22Rv1 (cell line): ENCODE measurements at regions not wholly inside any gene's neighbourhood (a gene's known extent, or its start where the extent isn't known, plus 50 kb on each side); places are given as distances from the start of the nearest gene placed in this dataset.

Experiments used
- H3K27ac ChIP-seq: fragments of 450-650 bp; 2 replicates; pipeline ENCODE4 v1.5.1; 2017
- ZFX ChIP-seq: fragments of 450-650 bp; IDR thresholded peaks from 2 replicates; pipeline ENCODE4 v1.6.1; 2017; ENCODE audit warnings: antibody characterized with exemption, borderline replicate concordance
- TF ChIP-seq, protein P1 (sequence below): fragments of 450-650 bp; IDR thresholded peaks from 2 replicates; pipeline ENCODE4 v1.5.1; 2017; ENCODE audit warnings: mild to moderate bottlenecking

DNA sequence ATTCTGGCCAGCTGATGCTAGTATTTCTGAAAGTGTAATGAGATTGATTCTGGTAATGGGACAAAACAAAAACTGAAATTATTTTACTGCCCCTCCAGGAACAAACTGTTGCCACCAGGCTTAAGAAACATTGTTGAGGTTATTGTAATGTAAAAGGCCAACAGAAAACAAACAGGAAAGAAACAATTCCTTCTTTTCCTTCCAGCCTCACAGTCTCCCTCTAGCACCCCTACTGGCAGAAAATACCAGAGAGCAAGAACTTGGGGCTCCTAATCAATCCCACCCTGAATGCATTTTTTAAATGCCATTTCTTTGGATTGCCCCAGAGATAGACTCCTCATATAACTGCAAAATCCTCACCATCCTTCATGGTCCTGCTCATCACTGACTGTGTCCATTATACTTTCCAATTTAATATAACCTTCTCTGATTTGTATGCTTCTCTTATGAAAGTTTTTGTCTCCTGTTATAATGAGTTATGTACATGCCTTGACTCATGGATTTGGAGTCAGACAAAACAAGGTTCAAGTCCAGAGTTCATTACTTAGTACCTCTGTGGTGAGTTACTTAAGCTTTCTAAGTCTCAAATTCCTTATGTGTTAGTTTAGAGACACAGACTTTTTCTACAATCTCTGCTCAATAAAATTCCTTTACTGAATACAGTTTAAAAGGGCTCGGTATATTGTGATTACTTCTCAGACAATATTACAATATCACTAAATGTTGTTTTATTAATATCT is 157.9 kb upstream of the FBN2 start:
- TF ChIP-seq, protein P1, sequence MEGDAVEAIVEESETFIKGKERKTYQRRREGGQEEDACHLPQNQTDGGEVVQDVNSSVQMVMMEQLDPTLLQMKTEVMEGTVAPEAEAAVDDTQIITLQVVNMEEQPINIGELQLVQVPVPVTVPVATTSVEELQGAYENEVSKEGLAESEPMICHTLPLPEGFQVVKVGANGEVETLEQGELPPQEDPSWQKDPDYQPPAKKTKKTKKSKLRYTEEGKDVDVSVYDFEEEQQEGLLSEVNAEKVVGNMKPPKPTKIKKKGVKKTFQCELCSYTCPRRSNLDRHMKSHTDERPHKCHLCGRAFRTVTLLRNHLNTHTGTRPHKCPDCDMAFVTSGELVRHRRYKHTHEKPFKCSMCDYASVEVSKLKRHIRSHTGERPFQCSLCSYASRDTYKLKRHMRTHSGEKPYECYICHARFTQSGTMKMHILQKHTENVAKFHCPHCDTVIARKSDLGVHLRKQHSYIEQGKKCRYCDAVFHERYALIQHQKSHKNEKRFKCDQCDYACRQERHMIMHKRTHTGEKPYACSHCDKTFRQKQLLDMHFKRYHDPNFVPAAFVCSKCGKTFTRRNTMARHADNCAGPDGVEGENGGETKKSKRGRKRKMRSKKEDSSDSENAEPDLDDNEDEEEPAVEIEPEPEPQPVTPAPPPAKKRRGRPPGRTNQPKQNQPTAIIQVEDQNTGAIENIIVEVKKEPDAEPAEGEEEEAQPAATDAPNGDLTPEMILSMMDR: peak; percentile 50
- TF ChIP-seq ZFX: no peak

DNA sequence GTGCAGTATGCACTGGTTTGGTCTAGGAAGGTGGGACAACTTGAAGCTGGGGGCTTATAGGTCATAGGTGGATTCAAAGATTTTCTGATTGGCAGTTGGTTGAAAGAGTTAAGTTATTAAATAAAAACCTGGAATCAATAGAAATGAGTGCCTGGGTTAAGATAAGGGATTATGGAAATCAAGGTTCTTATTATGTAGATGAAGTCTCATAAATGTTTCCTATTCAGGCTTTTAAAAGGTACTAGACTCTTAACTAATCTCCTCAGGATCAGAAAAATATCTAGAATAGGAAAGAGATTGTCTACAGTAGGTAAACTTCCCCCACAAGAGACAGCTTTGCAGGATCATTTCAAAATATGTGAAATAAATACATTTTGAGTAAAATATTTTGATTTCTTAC is 163.3 kb upstream of the FBN2 start:
- no peak overlapping the region for H3K27ac ChIP-seq
- TF ChIP-seq, protein P1: no peak
- TF ChIP-seq ZFX: no peak

More for the DNA sequence above, 157.9 kb upstream of the FBN2 start:
- no peak overlapping the region for H3K27ac ChIP-seq

DNA sequence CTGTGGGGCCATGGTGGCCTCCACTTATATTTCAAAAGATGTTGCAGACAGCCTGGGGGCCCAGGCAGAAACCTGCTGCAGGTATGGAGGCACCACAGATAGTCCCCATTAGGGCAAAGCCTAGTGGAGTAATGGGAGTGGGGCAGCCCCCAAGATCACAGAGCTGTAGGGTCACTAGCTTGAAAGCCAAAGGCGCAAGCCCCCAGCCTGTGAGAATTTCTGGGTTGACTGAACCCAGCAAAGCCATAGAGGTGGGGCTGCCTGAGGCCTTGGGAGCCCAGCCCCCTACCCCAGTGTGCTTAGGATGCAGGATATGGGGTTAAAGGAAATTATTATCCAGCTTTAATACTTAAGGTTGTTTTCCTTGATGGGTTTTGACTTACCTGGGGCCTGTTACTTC is 165.3 kb upstream of the FBN2 start:
- no peak overlapping the region for H3K27ac ChIP-seq
- no peak for TF ChIP-seq ZFX
- TF ChIP-seq, protein P1: no peak

DNA sequence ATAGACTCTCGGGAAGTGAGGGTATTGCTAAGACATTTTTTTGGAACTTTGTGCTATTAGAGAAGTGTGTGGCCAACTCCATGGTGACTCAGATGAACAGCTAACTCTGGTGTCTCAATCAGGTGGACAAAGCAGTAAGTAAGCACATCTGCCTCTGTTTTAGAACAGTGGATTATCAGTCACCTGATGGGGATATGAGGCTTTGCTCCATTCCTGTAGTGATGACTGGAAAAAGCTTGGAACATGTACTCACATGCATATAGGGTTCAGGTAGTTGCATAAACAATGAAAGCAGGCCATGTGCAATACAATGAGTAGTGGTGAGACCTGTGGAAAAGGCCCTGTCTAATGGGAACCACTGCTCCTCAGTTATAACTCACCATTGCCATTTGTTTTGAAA is 168.2 kb upstream of the FBN2 start:
- TF ChIP-seq ZFX: no peak
- TF ChIP-seq, protein P1: no peak
- H3K27ac ChIP-seq: no peak overlapping the region

DNA sequence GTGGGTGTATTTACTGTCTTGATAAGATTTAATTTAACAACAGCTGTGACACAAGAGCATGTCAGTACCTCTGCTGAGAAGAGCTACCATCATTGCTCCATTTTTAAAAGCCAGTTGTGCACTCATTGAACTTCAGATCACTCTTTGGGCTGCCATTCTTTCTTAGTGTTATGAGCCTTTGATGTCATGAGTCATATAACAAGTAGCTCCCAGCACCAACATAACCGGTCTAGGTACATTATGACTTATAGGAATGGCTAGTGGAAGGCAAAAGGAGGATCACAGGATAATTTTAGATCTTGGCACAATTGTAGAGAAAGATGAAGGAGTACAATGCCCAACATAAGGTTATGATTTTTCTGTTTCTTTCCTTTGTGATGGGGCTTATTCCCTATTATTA is 170.8 kb upstream of the FBN2 start:
- no peak for TF ChIP-seq ZFX
- TF ChIP-seq, protein P1: no peak
- H3K27ac ChIP-seq: no peak overlapping the region

DNA sequence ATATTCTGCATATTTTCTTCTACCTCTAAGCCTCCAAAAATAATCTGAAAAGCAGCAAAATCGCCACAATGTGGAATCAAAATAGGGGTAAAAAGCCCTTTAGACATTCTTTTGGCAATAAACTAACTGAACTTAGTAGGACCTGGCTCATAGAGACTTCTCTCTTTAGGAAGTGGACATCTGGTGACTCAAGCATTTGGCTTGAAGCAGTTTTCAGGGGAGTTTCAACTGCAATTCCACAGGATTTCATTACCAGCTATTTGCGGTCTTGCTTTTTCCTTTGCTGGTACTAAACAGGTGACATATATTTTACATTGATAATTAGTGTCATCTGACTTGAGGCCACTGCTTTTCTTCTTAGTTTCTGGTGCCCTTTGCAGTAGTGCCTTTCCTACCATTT is 173.2 kb upstream of the FBN2 start:
- TF ChIP-seq, protein P1: no peak
- TF ChIP-seq ZFX: no peak
- H3K27ac ChIP-seq: no peak overlapping the region

DNA sequence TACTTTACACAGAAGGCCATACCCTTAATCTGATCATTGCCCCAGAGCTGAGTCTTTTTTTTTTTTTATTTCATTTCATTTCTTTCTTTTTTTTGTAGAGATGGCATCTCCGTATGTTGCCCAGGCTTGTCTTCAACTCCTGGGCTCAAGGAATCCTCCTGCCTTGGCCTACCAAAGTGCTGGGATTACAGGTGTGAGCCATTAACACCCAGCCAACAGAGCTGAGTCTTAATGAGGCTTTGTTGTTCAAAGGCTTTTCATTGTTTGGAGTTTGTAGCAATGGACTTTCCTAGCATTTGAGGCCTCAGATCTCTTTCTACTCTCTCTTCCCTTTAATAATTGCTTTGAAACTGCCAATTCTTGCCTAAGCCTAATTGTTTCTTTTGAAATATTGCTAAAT is 176.5 kb upstream of the FBN2 start:
- TF ChIP-seq, protein P1: no peak
- no peak for TF ChIP-seq ZFX
- no peak overlapping the region for H3K27ac ChIP-seq
